Fibroblast of villous mesenchyme (primary cell): ENCODE measurements at regions not wholly inside any gene's neighbourhood (a gene's known extent, or its start where the extent isn't known, plus 50 kb on each side); places are given as distances from the start of the nearest gene placed in this dataset.
A peak's percentile ranks its signal among the peaks of the same experiment; 100 is the strongest.

ENCODE experiments used
- DNase-seq: peaks from one replicate; pipeline ENCODE4 v3.0.0-alpha.2; 2010; ENCODE audit warnings: low read depth
- H3K4me3 ChIP-seq: 2 replicates; pipeline ENCODE4 v1.5.1; 2011; ENCODE audit warnings: low read depth, mild to moderate bottlenecking, low read length
- CTCF ChIP-seq: IDR thresholded peaks from 2 replicates; pipeline ENCODE4 v1.5.1; 2012; ENCODE audit warnings: low read depth, mild to moderate bottlenecking, low read length; ENCODE audit not compliant: insufficient read depth

DNA sequence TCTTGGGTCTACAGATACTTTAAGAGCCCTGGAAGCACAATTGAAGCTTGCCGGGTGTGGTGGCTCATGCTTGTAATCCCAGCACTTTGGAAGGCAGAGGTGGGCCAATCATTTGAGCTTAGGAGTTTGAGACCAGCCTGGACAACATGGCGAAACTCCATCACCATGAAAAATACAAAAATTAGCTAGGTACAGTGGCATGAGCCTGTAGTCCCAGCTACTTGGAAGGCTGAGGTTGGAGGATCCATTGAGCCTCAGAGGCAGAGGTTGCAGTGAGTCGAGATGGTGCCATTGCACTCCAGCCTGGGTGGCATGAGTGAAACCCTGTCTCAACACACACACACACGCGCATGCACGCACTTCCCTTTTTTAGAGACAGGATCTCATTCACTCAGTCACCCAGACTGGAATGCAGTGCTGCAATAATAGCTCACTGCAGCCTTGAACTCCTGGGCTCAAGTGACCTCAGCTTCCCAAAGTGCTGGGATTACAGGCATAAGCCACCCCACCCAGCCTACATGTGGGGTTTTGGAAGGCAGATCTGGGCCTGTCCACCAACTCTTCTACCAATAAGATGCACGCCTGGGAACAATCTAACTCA, 182.5 kb upstream of the JARID2 start:
- no peak overlapping the region for H3K4me3 ChIP-seq
- TF ChIP-seq CTCF: no peak
- peak; percentile 12 for DNase-seq

DNA sequence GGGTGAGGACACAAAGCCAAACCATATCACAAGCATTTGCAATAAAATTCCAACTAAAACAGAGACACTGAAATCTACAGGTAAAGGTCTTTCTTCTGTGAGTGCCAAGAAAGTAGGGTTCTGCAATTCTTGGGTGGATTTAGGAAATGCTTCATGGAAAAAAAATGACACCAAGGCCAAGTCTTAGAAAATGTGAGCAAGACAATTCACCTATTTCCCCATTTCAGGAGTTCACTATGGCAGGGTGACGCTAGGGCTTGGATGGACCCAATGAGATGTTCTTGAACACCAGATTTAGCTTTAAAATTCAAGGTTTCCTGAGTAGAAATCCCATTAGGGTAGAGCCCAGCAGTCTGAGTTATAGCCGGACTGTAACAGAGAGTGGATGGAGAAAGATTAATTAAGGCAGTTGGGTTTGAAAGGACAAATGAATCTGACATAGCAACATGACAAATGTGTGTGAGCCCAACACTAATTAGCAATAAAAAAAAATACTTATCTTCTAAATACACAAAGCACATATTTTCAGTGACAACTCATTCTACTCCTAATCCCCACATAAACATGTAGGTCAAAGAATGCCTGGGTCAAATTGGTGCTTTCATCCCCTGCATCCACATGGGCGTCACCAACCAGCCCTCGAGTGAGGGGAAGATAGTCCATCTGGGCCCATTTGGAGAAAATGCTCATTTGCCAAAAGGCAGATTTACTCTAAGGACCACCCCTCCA, 180.4 kb upstream of the JARID2 start:
- no peak for TF ChIP-seq CTCF
- no peak overlapping the region for H3K4me3 ChIP-seq
- DNase-seq: peak; percentile 92

- DNase-seq: peak; percentile 56
- TF ChIP-seq CTCF: no peak
- H3K4me3 ChIP-seq: no peak overlapping the region
These were observed 179.6 kb upstream of the JARID2 start for GRCh38 chr6:15066089-15066758.

DNA sequence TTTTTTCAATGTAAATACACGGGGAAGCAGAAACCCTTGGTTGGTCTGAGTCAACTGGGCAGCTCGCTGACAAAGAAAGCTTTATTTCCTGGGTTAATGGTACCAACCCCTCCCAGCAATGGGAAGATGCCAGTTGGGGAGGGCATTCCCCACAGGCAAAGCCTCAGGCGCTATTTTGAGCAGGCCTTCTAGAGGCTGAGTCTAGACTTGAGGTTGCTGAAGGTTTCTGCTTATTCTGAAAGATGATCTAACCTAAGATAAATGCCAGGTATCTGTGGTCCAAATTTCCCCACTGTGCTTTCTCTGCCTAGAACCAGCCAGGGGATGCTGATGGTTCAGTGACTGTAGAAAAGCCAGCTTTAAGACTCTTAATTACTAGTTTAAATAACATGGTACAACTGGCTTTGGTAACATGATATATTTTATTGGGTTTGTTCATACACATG, 172.5 kb upstream of the JARID2 start:
- TF ChIP-seq CTCF: no peak
- DNase-seq: no peak
- H3K4me3 ChIP-seq: no peak overlapping the region

- TF ChIP-seq CTCF: no peak
- no peak for DNase-seq
- H3K4me3 ChIP-seq: no peak overlapping the region
These were observed 171.9 kb upstream of the JARID2 start for GRCh38 chr6:15073883-15074465.

DNA sequence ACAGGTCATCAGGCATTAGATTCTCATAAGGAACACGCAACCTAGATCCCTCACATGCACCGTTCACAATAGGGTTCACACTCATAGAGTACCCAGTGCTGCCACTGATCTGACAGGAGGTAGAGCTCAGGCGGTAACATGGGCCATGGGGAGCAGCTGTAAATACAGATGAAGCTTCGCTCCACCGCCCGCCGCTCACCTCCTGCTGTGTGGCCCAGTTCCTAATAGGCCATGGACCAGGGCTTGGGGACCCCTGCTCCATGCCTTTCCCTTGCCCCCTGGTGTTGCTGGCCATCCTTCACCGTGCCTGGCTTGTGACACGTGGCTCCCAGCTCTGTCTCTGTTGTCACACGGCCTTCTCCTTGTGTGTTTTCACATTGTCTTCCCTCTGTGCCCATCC, 171.1 kb upstream of the JARID2 start:
- H3K4me3 ChIP-seq: no peak overlapping the region
- no peak for TF ChIP-seq CTCF
- DNase-seq: no peak
